ENCODE measurements at regions not wholly inside any gene's neighbourhood (a gene's known extent, or its start where the extent isn't known, plus 50 kb on each side); places are given as distances from the start of the nearest gene placed in this dataset.

- no peak for DNase-seq
Observed at GRCh38 chr10:43970018-43970698, 321.5 kb upstream of the ZNF32 start.

- no peak for DNase-seq
Observed at GRCh38 chr10:43969506-43969905, 320.8 kb upstream of the ZNF32 start.

- no peak for DNase-seq
Observed at GRCh38 chr10:43968961-43969360, 320.3 kb upstream of the ZNF32 start.

GRCh38 chr10:43968076-43968475 is 319.4 kb upstream of the ZNF32 start:
- no peak for DNase-seq

GRCh38 chr10:43966571-43966965 is 317.9 kb upstream of the ZNF32 start:
- DNase-seq, result no peak

GRCh38 chr10:43965918-43966570 is 317.4 kb upstream of the ZNF32 start:
- no peak for DNase-seq

- no peak for DNase-seq
Observed at GRCh38 chr10:43965033-43965917, 316.6 kb upstream of the ZNF32 start.

GRCh38 chr10:43964486-43964885 is 315.8 kb upstream of the ZNF32 start:
- no peak for DNase-seq

GRCh38 chr10:43963793-43964425 is 315.2 kb upstream of the ZNF32 start:
- no peak for DNase-seq

- no peak for DNase-seq
Observed at GRCh38 chr10:43963379-43963778, 314.7 kb upstream of the ZNF32 start.

- DNase-seq, result no peak
Observed at GRCh38 chr10:43962346-43963191, 313.9 kb upstream of the ZNF32 start.

GRCh38 chr10:43961523-43962345 is 313.1 kb upstream of the ZNF32 start:
- DNase-seq, result no peak

GRCh38 chr10:43960981-43961380 is 312.3 kb upstream of the ZNF32 start:
- DNase-seq, result no peak

GRCh38 chr10:43960477-43960876 is 311.8 kb upstream of the ZNF32 start:
- DNase-seq, result no peak

GRCh38 chr10:43960135-43960415 is 311.4 kb upstream of the ZNF32 start:
- no peak for DNase-seq

GRCh38 chr10:43959364-43960134 is 310.9 kb upstream of the ZNF32 start:
- no peak for DNase-seq

GRCh38 chr10:43958964-43959363 is 310.3 kb upstream of the ZNF32 start:
- DNase-seq, result no peak

- no peak for DNase-seq
Observed at GRCh38 chr10:43958071-43958432, 309.4 kb upstream of the ZNF32 start.

- no peak for DNase-seq
Observed at GRCh38 chr10:43957267-43958070, 308.8 kb upstream of the ZNF32 start.

All from skin of body (tissue), 1 donor.